ENCODE measurements at regions not wholly inside any gene's neighbourhood (a gene's known extent, or its start where the extent isn't known, plus 50 kb on each side); places are given as distances from the start of the nearest gene placed in this dataset.

- DNase-seq (ENCODE audit: low read depth in 2 of 2): no peak
- TF ChIP-seq EZH2 (IDR thresholded peaks at IDR 0.05; ENCODE audit: low read length, missing control alignments) (no peak), CTCF (conservative IDR thresholded peaks at IDR 0.05 in 1 of 2, IDR thresholded peaks at IDR 0.05 in 1 of 2; ENCODE audit: low read depth in 1 of 2, low read length in 2 of 2) (no peak)
- Histone ChIP-seq H3K79me2 (ENCODE audit: control insufficient read depth, insufficient read depth, low read length) (no peaks in the 10 kb centered on the region), H3K27me3 (ENCODE audit: control insufficient read depth, insufficient read depth, low read length) (no peaks in the 10 kb centered on the region), H2AFZ (ENCODE audit: low read length) (no peak overlapping the region), H3K4me1 (ENCODE audit: control insufficient read depth, extremely low read depth, insufficient read depth, low read length) (no peaks in the 10 kb centered on the region), H3K9me3 (ENCODE audit: control insufficient read depth, insufficient read depth, low read depth, low read length) (no peaks in the 10 kb centered on the region), H3K27ac (ENCODE audit: insufficient read depth, low read length) (no peak overlapping the region), H4K20me1 (ENCODE audit: control insufficient read depth, extremely low read depth, insufficient read depth, low read length) (no peaks in the 10 kb centered on the region), H3K4me3 (replicated peaks in 1 of 4; ENCODE audit: control extremely low read depth in 1 of 4, insufficient read depth in 1 of 4, low read depth in 3 of 4, low read length in 4 of 4) (no peak overlapping the region), H3K9ac (ENCODE audit: insufficient read depth, low read length) (no peak overlapping the region), H3K36me3 (ENCODE audit: control insufficient read depth, insufficient read depth, low read length) (no peaks in the 10 kb centered on the region), H3K4me2 (ENCODE audit: extremely low read depth, insufficient read depth, low read length) (no peak overlapping the region)
Observed at GRCh38 chr2:78418021-78418420, 607.5 kb upstream of the REG3G start.

- Histone ChIP-seq H3K36me3 (ENCODE audit: control insufficient read depth, insufficient read depth, low read length) (no peaks in the 10 kb centered on the region), H3K27me3 (ENCODE audit: control insufficient read depth, insufficient read depth, low read length) (no peaks in the 10 kb centered on the region), H3K4me2 (ENCODE audit: extremely low read depth, insufficient read depth, low read length) (no peak overlapping the region), H3K9me3 (ENCODE audit: control insufficient read depth, insufficient read depth, low read depth, low read length) (no peaks in the 10 kb centered on the region), H3K27ac (ENCODE audit: insufficient read depth, low read length) (no peak overlapping the region), H3K79me2 (ENCODE audit: control insufficient read depth, insufficient read depth, low read length) (no peaks in the 10 kb centered on the region), H4K20me1 (ENCODE audit: control insufficient read depth, extremely low read depth, insufficient read depth, low read length) (no peaks in the 10 kb centered on the region), H2AFZ (ENCODE audit: low read length) (no peak overlapping the region), H3K4me3 (replicated peaks in 1 of 4; ENCODE audit: control extremely low read depth in 1 of 4, insufficient read depth in 1 of 4, low read depth in 3 of 4, low read length in 4 of 4) (no peak overlapping the region), H3K4me1 (ENCODE audit: control insufficient read depth, extremely low read depth, insufficient read depth, low read length) (no peaks in the 10 kb centered on the region), H3K9ac (ENCODE audit: insufficient read depth, low read length) (no peak overlapping the region)
- no peak for DNase-seq (ENCODE audit: low read depth in 2 of 2)
- TF ChIP-seq EZH2 (IDR thresholded peaks at IDR 0.05; ENCODE audit: low read length, missing control alignments) (no peak), CTCF (conservative IDR thresholded peaks at IDR 0.05 in 1 of 2, IDR thresholded peaks at IDR 0.05 in 1 of 2; ENCODE audit: low read depth in 1 of 2, low read length in 2 of 2) (no peak)
Observed at GRCh38 chr2:78420132-78420531, 605.4 kb upstream of the REG3G start.

- H3K36me3 ChIP-seq (ENCODE audit: control insufficient read depth, insufficient read depth, low read length): no peaks in the 10 kb centered on the region
- H3K27me3 ChIP-seq (ENCODE audit: control insufficient read depth, insufficient read depth, low read length): no peaks in the 10 kb centered on the region
- no peak overlapping the region for H2AFZ ChIP-seq (ENCODE audit: low read length)
- TF ChIP-seq EZH2 (IDR thresholded peaks at IDR 0.05; ENCODE audit: low read length, missing control alignments) (no peak), CTCF (conservative IDR thresholded peaks at IDR 0.05 in 1 of 2, IDR thresholded peaks at IDR 0.05 in 1 of 2; ENCODE audit: low read depth in 1 of 2, low read length in 2 of 2) (no peak)
- no peak for DNase-seq (ENCODE audit: low read depth in 2 of 2)
- H3K9me3 ChIP-seq (ENCODE audit: control insufficient read depth, insufficient read depth, low read depth, low read length): no peaks in the 10 kb centered on the region
- no peaks in the 10 kb centered on the region for H3K4me1 ChIP-seq (ENCODE audit: control insufficient read depth, extremely low read depth, insufficient read depth, low read length)
- H3K4me2 ChIP-seq (ENCODE audit: extremely low read depth, insufficient read depth, low read length): no peak overlapping the region
- no peaks in the 10 kb centered on the region for H4K20me1 ChIP-seq (ENCODE audit: control insufficient read depth, extremely low read depth, insufficient read depth, low read length)
- H3K27ac ChIP-seq (ENCODE audit: insufficient read depth, low read length): no peak overlapping the region
- H3K4me3 ChIP-seq (replicated peaks in 1 of 4; ENCODE audit: control extremely low read depth in 1 of 4, insufficient read depth in 1 of 4, low read depth in 3 of 4, low read length in 4 of 4): no peak overlapping the region
- H3K9ac ChIP-seq (ENCODE audit: insufficient read depth, low read length): no peak overlapping the region
- no peaks in the 10 kb centered on the region for H3K79me2 ChIP-seq (ENCODE audit: control insufficient read depth, insufficient read depth, low read length)
Observed at GRCh38 chr2:78423631-78424030, 601.9 kb upstream of the REG3G start.
